Sigmoid colon (tissue), 6 donors: ENCODE measurements at regions not wholly inside any gene's neighbourhood (a gene's known extent, or its start where the extent isn't known, plus 50 kb on each side); places are given as distances from the start of the nearest gene placed in this dataset.

Source experiments
- DNase-seq: peaks from one replicate; pipeline ENCODE4 v3.0.0-alpha.2; 2019
- H3K27ac ChIP-seq, 4 donors: fragments of 200-600 bp; sonication (generic); one replicate each; pipeline ENCODE4 v1.5.1; 2016 to 2019; ENCODE audit warnings: mild to moderate bottlenecking in 1 of 4
- H3K27me3 ChIP-seq, 3 donors: fragments of 200-600 bp; sonication (generic); one replicate each; pipeline ENCODE4 v1.5.1; 2019; ENCODE audit warnings: mild to moderate bottlenecking in 1 of 3
- H3K36me3 ChIP-seq, 4 donors: fragments of 200-600 bp; sonication (generic); one replicate each; pipeline ENCODE4 v1.5.1; 2016 to 2019
- H3K4me1 ChIP-seq, 4 donors: fragments of 200-600 bp; sonication (generic); one replicate each; pipeline ENCODE4 v1.5.1; 2017 to 2019
- H3K4me3 ChIP-seq, 4 donors: fragments of 200-600 bp; sonication (generic); one replicate each; pipeline ENCODE4 v1.5.1; 2017 to 2019; ENCODE audit warnings: mild to moderate bottlenecking in 2 of 4, moderate library complexity in 1 of 4
- H3K9me3 ChIP-seq, 4 donors: fragments of 200-600 bp in 3 of 4; sonication (generic) in 3 of 4; one replicate each; pipeline versions ENCODE4 v1.5.1 to v1.6.1; 2013 to 2019
- CTCF ChIP-seq, 4 experiments: fragments of 450-650 bp in 3 of 4; fragments of 200-600 bp in 1 of 4; IDR thresholded peaks; one replicate each; pipeline ENCODE4 v1.5.1; 2016 to 2019; ENCODE audit warnings: antibody characterized with exemption in 4 of 4, mild to moderate bottlenecking in 3 of 4, moderate library complexity in 2 of 4
- EP300 ChIP-seq, 4 donors: sonication (generic); formaldehyde crosslinking; IDR thresholded peaks; one replicate each; pipeline ENCODE4 v1.6.1; 2017; ENCODE audit warnings: antibody characterized with exemption in 4 of 4
- POLR2A ChIP-seq, 2 donors: fragments of 450-650 bp; IDR thresholded peaks; one replicate each; pipeline ENCODE4 v1.6.1; 2016; ENCODE audit warnings: antibody characterized with exemption in 2 of 2, mild to moderate bottlenecking in 2 of 2, moderate library complexity in 2 of 2
- POLR2AphosphoS5 ChIP-seq, 4 donors: sonication (generic); formaldehyde crosslinking; IDR thresholded peaks; one replicate each; pipeline ENCODE4 v1.6.1; 2017; ENCODE audit warnings: antibody characterized with exemption in 4 of 4
- WGBS, 2 donors: extraction: QIAGEN DNeasy Blood & Tissue Kit; methylation state at CpG; one replicate each; pipeline ENCODE4 v1.1.7; 2013; 5-methylcytosine and 5-hydroxymethylcytosine counted together
- intact Hi-C: fragments of 100-400 bp; cut with DNase I; formaldehyde crosslinking; loops from one replicate; pipeline ENCODE4 v1.15.1; 2023
- donor health status: healthy with polysubstance abuse.
- donor health status: healthy.

DNA sequence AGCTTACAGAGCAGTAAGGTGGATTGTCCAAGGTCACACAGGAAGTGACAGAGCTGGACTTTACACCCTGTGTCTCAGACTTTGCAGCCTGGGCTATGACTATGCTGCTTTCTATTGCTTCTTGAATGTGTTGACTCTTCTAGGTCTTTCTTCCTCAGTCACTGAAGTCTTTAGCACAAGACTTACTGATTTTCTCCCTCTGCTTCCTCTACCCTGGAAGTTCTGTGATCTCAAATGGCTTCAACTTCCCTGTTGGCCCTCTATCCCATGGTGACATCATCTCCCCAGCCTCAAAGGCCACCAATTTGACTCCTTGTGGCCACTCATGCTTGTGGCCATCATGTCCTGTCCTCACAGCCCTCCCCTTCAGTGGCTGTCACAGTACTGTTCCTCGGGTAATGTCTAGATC lies 181.3 kb downstream of the HS3ST3A1 start:
- Histone ChIP-seq H3K9me3 (no peaks in the 10 kb centered on the region), H3K4me3 (no peak overlapping the region), H3K36me3 (no peaks in the 10 kb centered on the region), H3K27ac (no peak overlapping the region), H3K27me3 (no peaks in the 10 kb centered on the region), H3K4me1 (no peaks in the 10 kb centered on the region)
- intact Hi-C loops = no loop called here
- TF ChIP-seq POLR2A (IDR thresholded peaks at IDR 0.05) (no peak), POLR2AphosphoS5 (IDR thresholded peaks at IDR 0.05) (no peak), CTCF (IDR thresholded peaks at IDR 0.05) (no peak), EP300 (IDR thresholded peaks at IDR 0.05) (no peak)
- no peak for DNase-seq
- WGBS, 2 donors = 87 to 90% methylated on average over 1 of the region's 1 CpG

DNA sequence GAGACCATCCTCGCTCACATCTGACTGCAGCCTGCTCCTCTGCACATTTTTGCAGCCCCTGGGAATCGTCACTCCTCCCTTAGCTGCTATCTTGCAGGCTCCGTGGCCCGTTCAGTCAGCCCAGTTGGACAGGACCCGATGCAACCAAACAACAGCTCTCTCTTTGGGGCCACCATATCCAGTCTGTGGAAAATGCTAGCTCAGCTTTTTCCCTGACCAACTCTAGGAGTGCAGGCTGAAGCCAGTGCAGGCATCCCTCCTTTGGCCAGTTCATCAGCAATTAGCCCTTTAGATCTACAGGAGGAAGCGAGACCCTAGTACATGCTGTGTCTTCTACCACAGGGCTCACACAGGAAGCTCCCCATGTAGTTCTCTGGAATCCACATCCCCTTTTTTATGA lies 182.1 kb downstream of the HS3ST3A1 start:
- WGBS, 2 donors = 91 to 96% methylated on average over 6 of the region's 6 CpGs
- Histone ChIP-seq H3K27me3 (no peaks in the 10 kb centered on the region), H3K36me3 (no peaks in the 10 kb centered on the region), H3K4me1 (no peaks in the 10 kb centered on the region), H3K27ac (no peak overlapping the region), H3K4me3 (no peak overlapping the region), H3K9me3 (no peaks in the 10 kb centered on the region)
- DNase-seq = no peak
- intact Hi-C loops = no loop called here
- no peak for TF ChIP-seq POLR2A (IDR thresholded peaks at IDR 0.05)
- TF ChIP-seq EP300 (IDR thresholded peaks at IDR 0.05) = no peak
- TF ChIP-seq CTCF (IDR thresholded peaks at IDR 0.05) = no peak
- TF ChIP-seq POLR2AphosphoS5 (IDR thresholded peaks at IDR 0.05) = no peak

DNA sequence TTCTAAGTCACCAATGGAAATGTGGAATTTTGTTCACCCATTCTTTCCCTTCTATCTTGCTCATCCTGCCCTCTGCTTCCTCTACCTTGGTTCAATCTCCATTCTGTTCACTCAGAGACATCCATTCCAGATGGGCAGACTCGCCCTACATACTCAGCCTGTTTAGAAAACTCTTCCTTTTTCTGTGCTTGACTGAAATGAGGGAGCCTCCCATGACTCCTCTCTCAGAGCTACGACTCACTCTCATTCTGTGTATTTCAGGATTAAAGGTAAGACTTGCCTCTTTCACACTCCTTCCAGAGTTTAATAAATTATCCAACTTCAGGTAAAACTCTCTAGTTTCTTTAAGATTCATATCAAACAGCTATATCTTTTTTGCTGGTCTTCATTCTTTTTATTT lies 182.8 kb downstream of the HS3ST3A1 start:
- TF ChIP-seq CTCF (IDR thresholded peaks at IDR 0.05) (no peak), EP300 (IDR thresholded peaks at IDR 0.05) (no peak), POLR2AphosphoS5 (IDR thresholded peaks at IDR 0.05) (no peak), POLR2A (IDR thresholded peaks at IDR 0.05) (no peak)
- DNase-seq = no peak
- Histone ChIP-seq H3K27ac (no peak overlapping the region), H3K9me3 (no peaks in the 10 kb centered on the region), H3K4me1 (no peaks in the 10 kb centered on the region), H3K27me3 (no peaks in the 10 kb centered on the region), H3K4me3 (no peak overlapping the region), H3K36me3 (no peaks in the 10 kb centered on the region)
- WGBS, 2 donors = 84 to 85% methylated on average over 2 of the region's 2 CpGs
- intact Hi-C loops = no loop called here

- H3K27me3 ChIP-seq = no peaks in the 10 kb centered on the region
- H3K4me3 ChIP-seq = no peak overlapping the region
- 70% methylated on average over 2 of the region's 2 CpGs for WGBS, 2 donors
- H3K36me3 ChIP-seq = no peaks in the 10 kb centered on the region
- intact Hi-C loops = no loop called here
- no peak for TF ChIP-seq POLR2A (IDR thresholded peaks at IDR 0.05)
- TF ChIP-seq POLR2AphosphoS5 (IDR thresholded peaks at IDR 0.05) = no peak
- TF ChIP-seq CTCF (IDR thresholded peaks at IDR 0.05) = no peak
- TF ChIP-seq EP300 (IDR thresholded peaks at IDR 0.05) = no peak
- H3K9me3 ChIP-seq = no peaks in the 10 kb centered on the region
- DNase-seq = no peak
- H3K4me1 ChIP-seq = no peaks in the 10 kb centered on the region
- no peak overlapping the region for H3K27ac ChIP-seq
Observed at GRCh38 chr17:13417381-13417950, 184.3 kb downstream of the HS3ST3A1 start.

DNA sequence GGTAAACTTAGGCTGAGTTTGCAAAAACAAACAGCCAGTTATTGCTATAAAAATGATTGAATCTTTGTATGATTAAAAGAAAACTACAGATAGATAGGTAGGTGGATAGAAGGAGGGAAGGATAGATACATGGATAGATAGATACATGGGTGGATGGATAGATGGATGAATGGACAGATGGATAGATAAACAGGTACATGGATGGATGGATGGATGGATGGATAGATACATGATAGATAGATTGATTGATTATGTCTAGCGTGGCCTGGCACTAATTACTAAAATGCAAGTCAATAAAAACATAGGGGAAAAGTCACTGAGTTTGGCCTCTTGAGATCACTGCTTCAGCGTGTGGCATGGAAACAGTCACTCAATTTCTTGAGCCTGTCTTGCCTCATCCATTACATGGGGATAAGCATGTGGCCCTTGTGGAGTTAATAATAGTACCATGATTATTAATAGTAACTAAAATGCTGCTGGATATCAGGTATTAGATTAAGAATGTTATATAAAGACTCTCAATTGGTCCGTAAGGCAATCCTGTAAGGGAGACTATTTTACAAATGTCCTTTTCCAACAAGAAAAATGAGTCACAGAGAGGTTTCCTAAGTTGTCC lies 184.9 kb downstream of the HS3ST3A1 start:
- H3K27ac ChIP-seq = no peak overlapping the region
- 64 to 89% methylated on average over 3 of the region's 3 CpGs for WGBS, 2 donors
- H3K9me3 ChIP-seq = no peaks in the 10 kb centered on the region
- no peaks in the 10 kb centered on the region for H3K4me1 ChIP-seq
- TF ChIP-seq POLR2AphosphoS5 (IDR thresholded peaks at IDR 0.05) = no peak
- TF ChIP-seq EP300 (IDR thresholded peaks at IDR 0.05) = no peak
- no peak overlapping the region for H3K4me3 ChIP-seq
- no peaks in the 10 kb centered on the region for H3K36me3 ChIP-seq
- no peak for DNase-seq
- intact Hi-C loops = no loop called here
- no peaks in the 10 kb centered on the region for H3K27me3 ChIP-seq
